Thyroid gland (tissue), 4 donors: ENCODE measurements at regions not wholly inside any gene's neighbourhood (a gene's known extent, or its start where the extent isn't known, plus 50 kb on each side); places are given as distances from the start of the nearest gene placed in this dataset.

ENCODE experiments used
- POLR2A ChIP-seq, 2 donors: fragments of 450-650 bp; IDR thresholded peaks; one replicate each; pipeline ENCODE4 v1.6.1; 2017; ENCODE audit warnings: antibody characterized with exemption in 2 of 2, mild to moderate bottlenecking in 2 of 2, moderate library complexity in 1 of 2
- TF ChIP-seq, protein P1 (sequence below), 6 experiments: fragments of 200-600 bp in 3 of 6; fragments of 450-650 bp in 3 of 6; sonication (generic) in 3 of 6; IDR thresholded peaks; one replicate each; pipeline ENCODE4 v1.5.1; 2016 to 2019; ENCODE audit warnings: antibody characterized with exemption in 6 of 6, mild to moderate bottlenecking in 2 of 6, inconsistent platforms in 1 of 6, moderate library complexity in 1 of 6

DNA sequence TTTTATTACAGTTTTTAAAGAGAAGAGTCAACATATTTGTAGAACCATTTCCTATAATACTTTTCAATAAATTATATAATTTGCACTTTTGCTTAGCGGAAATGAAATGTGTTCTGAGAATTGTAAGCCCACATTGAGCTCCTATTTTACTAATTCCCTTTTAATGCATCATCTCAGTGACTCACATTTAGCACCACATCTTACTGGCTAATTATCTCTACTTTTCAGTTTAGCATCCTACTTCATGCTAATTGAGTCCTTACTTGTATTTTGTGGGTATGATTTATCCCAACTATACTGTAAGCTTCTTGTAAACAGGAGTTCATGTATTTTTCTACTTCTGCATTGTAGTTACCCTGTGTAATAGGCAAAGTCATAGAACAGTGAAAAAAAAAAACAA lies 67.5 kb downstream of the TMX1 start:
- TF ChIP-seq, protein P1, sequence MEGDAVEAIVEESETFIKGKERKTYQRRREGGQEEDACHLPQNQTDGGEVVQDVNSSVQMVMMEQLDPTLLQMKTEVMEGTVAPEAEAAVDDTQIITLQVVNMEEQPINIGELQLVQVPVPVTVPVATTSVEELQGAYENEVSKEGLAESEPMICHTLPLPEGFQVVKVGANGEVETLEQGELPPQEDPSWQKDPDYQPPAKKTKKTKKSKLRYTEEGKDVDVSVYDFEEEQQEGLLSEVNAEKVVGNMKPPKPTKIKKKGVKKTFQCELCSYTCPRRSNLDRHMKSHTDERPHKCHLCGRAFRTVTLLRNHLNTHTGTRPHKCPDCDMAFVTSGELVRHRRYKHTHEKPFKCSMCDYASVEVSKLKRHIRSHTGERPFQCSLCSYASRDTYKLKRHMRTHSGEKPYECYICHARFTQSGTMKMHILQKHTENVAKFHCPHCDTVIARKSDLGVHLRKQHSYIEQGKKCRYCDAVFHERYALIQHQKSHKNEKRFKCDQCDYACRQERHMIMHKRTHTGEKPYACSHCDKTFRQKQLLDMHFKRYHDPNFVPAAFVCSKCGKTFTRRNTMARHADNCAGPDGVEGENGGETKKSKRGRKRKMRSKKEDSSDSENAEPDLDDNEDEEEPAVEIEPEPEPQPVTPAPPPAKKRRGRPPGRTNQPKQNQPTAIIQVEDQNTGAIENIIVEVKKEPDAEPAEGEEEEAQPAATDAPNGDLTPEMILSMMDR (IDR thresholded peaks at IDR 0.05): no peak
- TF ChIP-seq POLR2A (IDR thresholded peaks at IDR 0.05): no peak
